Left renal cortex interstitium (tissue), 4 donors: ENCODE measurements at regions not wholly inside any gene's neighbourhood (a gene's known extent, or its start where the extent isn't known, plus 50 kb on each side); places are given as distances from the start of the nearest gene placed in this dataset.
"Not testable (repeated sequence)": the region's sequence is repeated elsewhere in the genome, so short reads cannot be mapped to it uniquely, and the experiment has no call there.

Experiments used
- DNase-seq, 4 donors: peaks; one replicate each; pipeline ENCODE4 v3.0.0-alpha.2; 2013; ENCODE audit warnings: low read depth in 4 of 4, low spot score in 2 of 4, missing footprints in 1 of 4

DNA sequence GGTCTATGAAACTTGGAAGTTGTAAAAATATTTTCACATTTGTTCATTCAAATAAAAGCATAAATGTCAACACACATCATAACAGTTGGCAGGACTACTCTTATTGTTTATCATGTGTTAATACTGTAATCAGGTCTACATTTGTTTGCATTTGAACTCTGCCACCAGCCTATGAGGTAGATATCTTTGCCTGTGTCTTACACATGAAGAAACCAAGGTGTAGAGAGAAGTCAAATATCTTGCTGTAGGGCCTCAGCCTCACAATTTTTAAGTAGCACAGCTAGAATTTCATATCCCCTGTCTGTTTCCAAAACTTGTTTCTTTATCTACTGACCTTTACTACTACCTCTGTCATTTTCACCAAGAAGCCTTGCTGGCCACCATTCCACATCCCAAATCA is 161.9 kb downstream of the ZIC4 start:
- DNase-seq: no peak

DNA sequence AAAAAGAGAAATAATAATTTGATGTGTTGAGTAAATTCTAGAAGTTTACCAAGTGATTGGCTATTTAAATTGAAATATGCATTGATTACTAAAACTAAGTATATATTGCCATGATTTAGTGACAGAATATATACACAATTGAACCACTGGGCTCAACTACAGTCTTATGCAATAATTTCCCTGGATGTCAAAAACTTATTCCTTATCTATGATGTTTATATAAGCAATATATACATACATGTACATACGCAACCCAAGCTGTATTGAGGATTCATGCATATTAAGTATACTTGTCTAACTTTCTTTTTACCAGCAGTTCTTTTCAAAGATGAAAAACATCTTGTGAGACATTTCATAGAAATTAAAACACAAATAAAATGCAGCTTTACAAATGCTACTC is 165.8 kb downstream of the ZIC4 start:
- no peak for DNase-seq

DNA sequence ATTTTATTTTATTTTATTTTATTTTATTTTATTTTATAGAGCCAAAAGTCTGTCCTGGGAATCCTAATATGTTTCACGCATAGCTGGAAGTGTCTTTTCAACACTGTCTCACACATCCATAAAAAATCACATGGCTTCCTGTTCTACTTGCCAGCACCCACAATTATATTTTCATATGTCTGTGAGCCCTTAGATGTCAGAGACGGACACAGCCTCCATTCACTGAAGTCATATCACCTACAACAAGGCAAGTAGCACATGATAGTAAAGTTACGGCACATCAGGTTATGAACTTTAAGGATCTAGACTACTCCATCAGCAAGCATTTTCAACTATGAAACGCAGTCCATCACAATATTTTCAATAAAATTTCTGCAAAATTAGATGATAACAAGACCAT is 168.4 kb downstream of the ZIC4 start:
- no peak for DNase-seq

DNA sequence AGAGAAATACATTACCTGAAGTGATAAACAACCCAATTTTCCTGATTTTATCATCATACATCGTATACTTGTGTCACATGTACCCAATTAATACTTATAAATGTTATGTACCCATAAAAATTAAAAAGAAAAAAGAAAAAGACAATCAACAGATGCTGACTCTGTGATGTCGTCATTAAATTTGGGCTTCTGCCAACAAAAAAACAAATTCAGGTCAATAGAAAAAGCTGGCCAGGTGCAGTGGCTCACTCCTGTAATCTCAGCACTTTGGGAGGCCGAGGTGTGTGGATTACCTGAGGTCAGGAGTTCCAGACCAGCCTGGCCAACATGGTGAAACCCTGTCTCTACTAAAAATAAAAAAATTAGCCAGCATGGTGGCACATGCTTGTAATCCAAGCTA is 174.4 kb downstream of the ZIC4 start:
- not testable (repeated sequence) for DNase-seq

DNA sequence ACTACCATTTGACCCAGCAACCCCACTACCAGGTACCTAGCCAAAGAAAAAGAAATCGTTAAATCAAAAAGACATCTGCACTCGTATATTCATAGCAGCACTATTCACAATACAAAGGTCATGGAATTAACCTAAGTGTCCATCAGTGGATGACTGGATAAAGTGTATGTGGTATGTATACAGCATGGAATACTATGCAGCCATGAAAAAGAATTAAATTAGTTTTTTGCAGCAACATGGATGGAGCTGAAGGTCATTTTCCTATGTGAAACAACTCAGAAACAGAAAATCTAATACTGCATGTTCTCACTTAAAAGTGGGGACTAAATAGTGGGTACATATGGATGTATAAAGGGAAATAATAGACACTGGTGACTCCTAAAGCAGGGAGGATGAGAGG is 175.2 kb downstream of the ZIC4 start:
- DNase-seq: no peak

DNA sequence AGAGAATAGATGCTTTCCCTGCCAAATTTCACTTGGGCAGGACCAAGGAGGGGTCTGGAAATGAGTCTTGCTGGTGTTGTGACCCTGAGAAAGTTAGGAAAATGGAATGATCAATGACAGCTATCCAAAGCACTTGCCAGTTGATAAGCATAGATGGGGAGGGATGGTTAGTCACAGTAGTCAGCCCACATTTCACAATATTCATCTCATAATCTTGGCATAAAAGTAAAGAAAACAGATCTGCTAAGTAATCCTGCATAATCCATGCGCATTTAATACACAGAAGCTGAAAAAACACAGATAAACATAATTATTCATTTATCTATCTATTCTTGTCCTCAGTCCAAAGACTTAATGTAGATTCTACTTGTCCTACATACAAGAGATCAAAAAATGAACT is 184.1 kb downstream of the ZIC4 start:
- no peak for DNase-seq

DNA sequence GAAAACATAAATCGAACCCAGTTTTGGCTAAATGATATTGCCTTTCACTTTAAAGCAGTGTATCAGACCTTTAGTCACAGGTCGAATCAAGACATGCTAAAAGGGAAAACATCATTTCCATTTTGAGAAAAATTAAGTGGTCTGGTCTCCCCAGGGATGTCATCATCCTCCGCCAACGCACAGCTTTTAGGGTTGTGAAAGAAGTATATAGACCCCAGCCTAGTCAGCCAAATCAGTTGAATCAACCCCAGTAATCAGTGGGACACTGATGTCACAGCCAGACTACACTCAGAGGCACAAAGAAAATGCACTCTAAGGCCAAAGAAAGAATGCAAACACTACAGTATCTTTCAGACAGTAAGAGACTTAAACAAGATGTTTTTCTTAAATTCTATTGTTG is 187.4 kb downstream of the ZIC4 start:
- DNase-seq: no peak

DNA sequence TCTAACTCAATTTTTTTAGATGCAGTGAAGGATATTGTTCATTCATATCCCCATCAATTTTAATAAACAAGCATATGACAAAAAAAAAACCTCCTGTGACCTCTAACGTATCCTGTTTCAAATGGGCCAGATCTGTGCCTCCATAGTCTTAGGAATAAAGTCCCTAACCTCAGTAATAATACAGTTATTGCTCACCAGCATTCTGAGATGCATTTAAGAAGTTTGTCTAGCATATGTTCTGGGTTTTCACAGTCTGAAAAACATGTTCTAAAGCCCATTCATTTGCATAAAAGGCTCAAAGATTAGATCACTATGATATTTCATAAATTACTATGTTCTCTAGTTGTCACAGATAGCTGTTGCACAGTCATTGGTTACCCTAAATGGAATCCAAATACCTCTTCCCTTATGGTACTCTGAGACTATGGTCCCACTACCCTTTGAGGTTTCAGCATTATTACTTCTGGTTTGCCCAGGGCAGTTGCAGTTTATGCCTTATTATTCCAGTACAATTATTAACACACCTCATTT is 190.1 kb downstream of the ZIC4 start:
- DNase-seq: no peak

DNA sequence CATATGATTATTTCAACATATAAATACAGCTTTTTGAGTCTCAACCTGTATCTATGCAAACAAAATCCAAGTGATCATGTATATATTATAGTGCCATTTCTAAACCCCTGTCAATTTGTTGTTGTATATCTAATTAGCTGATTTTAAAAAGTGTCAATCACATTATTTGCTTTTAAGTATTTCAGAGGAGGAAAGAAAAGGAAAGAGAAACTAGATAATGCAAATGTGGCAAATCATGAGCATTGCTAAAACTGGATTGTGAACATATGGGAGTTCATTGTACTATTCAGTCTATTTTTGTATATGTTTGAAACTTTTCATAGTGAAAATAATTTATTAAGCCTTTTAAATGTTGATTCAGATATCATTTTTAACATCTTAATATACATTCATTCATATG is 190.7 kb downstream of the ZIC4 start:
- no peak for DNase-seq

DNA sequence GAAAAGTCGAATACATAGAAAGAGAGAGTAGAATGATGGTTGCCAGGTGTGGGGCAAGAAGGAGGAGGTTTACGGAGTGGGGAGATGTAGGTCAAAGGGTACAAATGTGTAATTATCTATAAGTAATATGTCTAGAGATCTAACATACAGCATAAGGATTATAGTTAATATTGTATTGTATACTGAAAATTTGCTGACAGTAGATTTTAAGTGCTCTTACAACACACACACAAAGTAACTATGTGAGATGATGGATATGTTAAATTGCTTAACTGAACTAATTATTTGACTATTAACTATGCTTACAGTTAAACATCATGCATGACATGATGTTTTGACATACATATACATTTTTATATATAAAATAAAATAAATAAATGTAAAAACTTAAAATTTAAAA is 192.7 kb downstream of the ZIC4 start:
- DNase-seq: no peak

DNA sequence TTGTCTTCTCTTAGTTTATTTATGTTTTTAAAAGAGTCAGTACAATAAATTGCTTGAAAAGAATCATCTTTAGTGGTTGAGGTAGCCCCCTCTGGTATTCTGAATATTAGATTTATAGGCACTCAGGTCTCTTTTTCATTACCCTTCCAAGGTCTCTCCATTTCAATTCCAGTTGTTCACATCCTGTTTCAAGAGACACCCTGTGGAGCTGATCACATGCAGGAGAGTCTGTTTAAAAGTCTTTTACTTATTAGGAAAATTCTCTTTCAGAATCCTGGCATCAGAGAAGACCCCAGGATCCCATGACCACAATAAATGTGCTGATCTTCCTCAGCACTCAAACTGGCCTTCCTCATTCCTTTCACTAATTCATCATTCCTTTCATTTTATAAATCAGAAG is 195.7 kb downstream of the ZIC4 start:
- DNase-seq: no peak

DNA sequence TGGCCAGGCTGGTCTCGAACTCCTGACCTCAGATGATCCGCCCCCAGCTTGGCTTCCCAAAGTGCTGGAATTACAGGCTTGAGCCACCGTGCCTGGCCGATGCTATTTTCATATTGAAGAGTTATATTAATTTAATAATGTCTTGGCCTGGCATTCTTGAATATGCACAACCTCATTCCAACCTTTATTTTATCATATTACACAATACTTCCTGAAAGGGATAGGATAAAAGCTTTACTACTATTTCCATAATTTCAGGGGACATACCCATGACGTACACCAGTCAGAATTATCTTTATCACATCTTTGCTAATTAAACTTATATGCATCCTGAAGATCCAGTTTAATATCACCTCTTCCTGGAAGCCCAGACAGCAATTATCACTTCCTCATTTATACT is 205.3 kb downstream of the ZIC4 start:
- DNase-seq: no peak

DNA sequence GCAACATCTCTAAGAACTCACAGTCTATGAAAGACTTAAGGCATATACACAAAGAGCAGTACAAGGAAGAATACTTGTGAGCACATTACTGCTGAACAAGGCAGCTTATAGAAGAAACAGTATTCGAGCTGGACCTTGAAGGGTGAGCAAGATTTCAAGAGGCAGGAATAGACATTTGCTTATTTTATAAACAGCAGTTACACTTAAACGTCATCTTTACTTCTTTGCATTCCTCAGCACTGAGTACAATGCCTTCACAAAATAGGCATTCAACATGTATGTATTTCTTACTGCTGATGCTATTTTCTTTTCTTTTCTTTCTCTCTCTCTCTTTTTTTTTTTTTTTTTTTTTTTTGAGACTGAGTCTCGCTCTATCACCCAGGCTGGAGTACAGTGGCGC is 205.8 kb downstream of the ZIC4 start:
- DNase-seq: no peak

DNA sequence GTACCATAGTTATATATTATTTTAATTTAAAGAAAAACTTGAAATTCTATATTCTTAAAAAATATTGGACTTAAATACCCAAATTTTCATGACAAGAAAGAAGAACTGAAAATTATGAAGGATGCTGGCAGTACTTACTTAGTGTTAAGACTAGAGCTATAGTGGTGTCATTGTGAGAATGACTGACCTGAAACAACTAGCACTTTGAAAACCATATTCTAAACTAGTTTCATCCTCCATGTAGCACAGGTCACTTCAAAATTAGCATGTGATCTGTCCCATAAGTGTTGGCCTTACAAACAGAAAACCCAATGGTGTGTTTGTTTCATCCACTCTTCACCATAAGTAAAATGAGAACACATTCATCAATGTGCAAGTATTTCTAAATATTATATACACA is 208.6 kb downstream of the ZIC4 start:
- DNase-seq: no peak

DNA sequence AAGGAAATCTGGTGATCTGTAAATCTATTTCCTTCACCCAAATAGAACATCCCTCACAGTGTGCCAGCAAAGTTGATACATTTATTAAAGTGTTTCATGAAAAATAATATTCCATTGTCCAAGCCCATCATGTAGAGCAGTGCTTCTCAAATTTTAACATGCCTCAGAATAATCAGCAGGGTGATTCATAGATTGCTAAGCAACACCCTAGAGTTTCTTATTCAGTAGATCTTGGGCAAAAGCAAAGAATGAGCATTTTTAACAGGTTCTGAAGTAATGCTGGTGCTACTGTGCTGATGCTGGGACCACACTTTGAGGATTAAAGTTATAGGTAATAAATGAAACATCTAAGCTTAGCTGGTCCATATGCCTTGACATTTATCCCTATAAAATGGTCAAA is 210.5 kb downstream of the ZIC4 start:
- DNase-seq: no peak

DNA sequence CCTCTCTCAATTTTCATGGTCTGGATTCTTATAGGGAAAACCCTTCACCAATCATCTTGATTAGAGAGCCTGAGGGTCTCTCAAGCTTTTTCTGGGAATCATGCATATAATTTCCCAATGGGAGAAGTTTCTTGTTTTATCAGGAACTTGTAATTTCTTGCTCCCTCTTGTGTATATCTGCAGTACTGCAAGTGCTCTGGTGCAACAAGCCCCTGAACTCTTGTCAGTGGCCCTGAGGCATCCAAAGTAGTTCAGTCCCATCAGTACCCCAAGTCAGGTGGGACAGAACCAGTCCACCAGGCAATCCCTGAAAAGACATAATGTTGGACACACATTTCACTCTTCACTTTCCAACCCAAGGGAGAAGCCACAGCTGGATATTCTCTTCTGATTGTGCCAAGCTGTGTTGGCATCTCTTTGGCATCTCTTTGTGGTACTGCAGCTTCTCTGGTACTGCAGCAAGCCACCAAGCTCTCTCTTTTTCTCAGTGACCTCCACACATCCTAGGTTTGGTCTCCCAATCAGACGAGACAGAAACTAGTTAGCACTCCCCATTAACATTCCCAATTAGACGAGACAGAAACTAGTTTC is 214.5 kb downstream of the ZIC4 start:
- DNase-seq: peak in 1 of 4 donors; percentile 24

DNA sequence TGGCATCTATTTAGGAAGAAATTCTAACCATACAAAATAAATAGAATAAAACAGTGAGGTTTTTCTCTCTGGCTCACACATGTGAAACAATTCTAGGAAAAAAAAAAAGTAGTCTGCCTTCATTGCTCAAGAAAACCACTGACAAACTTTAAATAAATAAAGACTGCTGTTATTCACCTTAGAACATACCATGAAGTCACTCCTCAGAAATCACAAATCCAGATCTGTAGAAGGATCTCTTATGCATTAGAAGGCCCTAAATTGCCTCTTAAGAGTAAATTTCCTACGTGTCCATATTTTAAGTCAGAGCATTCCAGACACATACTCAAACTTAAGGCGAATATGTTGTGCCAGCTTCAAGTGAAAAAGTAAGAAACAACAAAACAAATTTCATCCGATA is 217.3 kb downstream of the ZIC4 start:
- no peak for DNase-seq

DNA sequence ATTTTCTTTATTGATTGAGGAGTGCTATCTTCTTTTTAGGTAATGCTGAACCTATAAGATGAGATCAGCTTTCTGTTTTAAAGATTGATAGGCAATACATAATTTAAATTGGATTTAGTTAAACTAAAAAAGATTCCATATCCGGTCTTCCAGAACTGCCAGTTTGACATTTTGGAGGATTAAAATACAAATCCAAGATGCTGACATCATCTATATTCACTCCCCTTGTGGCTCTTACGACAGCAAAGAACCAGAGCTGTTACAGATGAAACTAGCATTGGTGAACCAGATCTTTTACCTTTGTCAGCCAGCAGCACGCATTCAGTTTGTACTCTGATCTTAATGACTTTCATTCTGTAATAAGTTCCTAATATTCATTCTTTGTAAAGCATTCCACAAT is 218.7 kb downstream of the ZIC4 start:
- DNase-seq: no peak

DNA sequence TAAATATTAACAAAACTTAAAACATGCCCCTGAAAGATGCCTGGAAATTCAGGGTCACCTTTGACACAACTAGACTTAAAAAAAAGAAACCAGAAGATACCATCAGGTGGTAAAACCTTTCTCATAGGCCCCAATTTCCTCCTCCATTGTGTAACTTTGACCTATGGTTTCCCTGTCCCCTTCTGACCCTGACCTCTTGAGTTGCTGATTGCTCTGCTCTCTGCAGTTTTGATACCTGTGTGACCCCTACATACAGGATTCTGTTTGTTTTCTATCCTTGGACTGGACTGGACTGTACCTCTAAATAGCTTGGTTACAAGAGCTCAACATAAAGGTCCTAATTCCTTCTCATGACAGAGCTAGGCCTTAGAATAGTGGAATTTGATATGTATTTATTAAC is 220.6 kb downstream of the ZIC4 start:
- no peak for DNase-seq

DNA sequence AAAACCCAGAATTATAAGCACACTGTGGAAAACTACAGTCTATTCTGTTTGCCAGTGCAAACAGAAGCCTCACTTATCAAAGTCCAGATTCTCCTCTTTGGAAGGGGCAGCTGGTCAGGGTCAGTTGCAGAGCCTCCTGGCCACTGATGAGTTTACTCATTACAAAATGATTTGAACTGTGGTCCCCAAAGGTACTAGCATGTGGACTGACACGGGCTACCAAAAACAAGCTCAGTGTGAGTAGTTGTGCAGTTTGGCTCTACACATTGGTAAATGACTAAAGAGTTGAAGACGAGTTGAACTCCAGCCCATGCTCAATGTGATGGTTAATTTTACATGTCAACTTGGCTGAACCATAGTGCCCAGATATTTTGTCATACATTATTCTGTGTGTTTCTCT is 221.5 kb downstream of the ZIC4 start:
- no peak for DNase-seq

DNA sequence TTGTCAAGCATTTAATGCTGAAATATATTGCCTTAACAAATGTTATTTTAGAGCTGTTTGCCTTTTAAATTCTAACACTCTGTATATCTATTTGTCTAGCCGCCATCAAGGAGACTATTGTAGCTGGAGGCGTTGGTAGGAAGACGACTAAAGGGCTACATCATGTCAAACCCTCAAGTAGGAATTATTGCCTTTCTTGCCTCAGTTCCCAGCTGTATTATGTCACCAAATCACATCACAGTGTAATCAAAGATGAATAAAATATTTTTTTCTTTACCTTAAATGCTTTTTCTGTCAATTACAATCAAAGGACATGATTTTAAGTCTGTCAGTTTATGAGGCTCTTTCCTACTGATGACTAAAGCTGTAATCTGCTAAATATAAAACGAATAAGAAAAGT is 233.1 kb downstream of the ZIC4 start:
- no peak for DNase-seq

DNA sequence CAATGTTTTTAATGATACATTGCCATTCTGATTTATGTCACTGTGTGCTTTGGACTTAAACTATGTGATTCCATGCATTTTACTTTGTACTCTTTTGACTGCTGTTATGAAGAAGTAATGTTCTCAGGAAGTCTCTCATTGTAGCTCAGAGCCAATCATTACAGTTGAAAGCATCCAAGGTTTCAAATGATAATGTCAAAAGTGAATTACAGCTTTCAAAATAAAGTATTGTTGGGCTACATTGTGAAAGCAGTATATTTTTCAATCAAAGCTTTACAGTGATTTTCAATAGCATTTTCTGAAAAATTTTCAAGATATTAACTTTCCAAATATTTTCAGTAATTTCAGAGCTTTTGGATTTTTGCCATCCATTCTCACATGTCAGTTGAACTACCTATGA is 243.6 kb downstream of the ZIC4 start:
- no peak for DNase-seq

DNA sequence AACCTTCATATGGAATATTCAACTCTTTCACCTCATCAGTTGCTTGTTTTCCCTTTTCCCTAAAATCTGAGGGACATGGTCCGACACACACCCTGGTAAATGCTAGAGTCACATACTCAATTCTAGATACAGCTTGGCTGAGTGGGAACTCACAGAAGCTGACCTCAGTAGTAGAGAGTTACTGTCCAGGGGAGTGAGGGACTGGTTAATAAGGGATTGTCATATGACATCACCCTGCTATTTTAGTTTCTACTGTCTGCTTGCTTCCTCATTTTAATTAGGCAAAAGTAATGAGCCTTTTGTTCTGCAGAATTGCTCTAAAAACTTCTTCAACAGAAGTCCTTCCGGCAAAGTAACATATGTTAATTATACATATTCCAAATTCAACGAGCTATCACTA is 244.5 kb downstream of the ZIC4 start:
- no peak for DNase-seq
